Neural progenitor cell (in vitro differentiated cells): ENCODE measurements at regions not wholly inside any gene's neighbourhood (a gene's known extent, or its start where the extent isn't known, plus 50 kb on each side); places are given as distances from the start of the nearest gene placed in this dataset.

Experiments
- CTCF ChIP-seq: fragments of 200-600 bp; sonication (generic); IDR thresholded peaks from 2 replicates; pipeline ENCODE4 v1.5.1; 2017; ENCODE audit warnings: antibody characterized with exemption, mild to moderate bottlenecking
- EZH2 ChIP-seq: fragments of 200-600 bp; sonication (generic); IDR thresholded peaks from 2 replicates; pipeline ENCODE4 v1.6.1; 2017; ENCODE audit warnings: antibody characterized with exemption, mild to moderate bottlenecking, moderate library complexity
- EZH2phosphoT487 ChIP-seq: fragments of 200-600 bp; sonication (generic); IDR thresholded peaks from 2 replicates; pipeline ENCODE4 v1.6.1; 2017; ENCODE audit warnings: antibody characterized with exemption

- TF ChIP-seq CTCF (no peak), EZH2 (no peak), EZH2phosphoT487 (no peak)
Observed at GRCh38 chr5:175252234-175252805, 191.7 kb downstream of the DRD1 start.
